DND-41 (cell line): ENCODE measurements at regions not wholly inside any gene's neighbourhood (a gene's known extent, or its start where the extent isn't known, plus 50 kb on each side); places are given as distances from the start of the nearest gene placed in this dataset.

Experiments
- ATAC-seq: fragments of 200-7000 bp; cut with Tn5 transposase; 3 replicates; pipeline ENCODE4 v1.9.1; 2021; ENCODE audit warnings: low read depth; ENCODE audit not compliant: insufficient read depth
- DNase-seq: peaks from one replicate; pipeline ENCODE4 v3.0.0-alpha.2; 2020
- H2AFZ ChIP-seq: 2 replicates; pipeline ENCODE4 v1.6.0; 2012; ENCODE audit warnings: low read depth, low read length
- H3K27ac ChIP-seq: 2 replicates; pipeline ENCODE4 v1.5.1; 2012; ENCODE audit warnings: low read length, inconsistent platforms
- H3K27me3 ChIP-seq: fragments of 200-600 bp; sonication (generic); 2 replicates; pipeline ENCODE4 v1.6.0; 2012; ENCODE audit warnings: low read length, mild to moderate bottlenecking, inconsistent platforms; ENCODE audit not compliant: insufficient read depth, poor library complexity
- H3K36me3 ChIP-seq: 2 replicates; pipeline ENCODE4 v1.5.1; 2012; ENCODE audit warnings: low read length, inconsistent platforms; ENCODE audit not compliant: insufficient read depth
- H3K4me1 ChIP-seq: 2 replicates; pipeline ENCODE4 v1.5.1; 2012; ENCODE audit warnings: mild to moderate bottlenecking, low read length; ENCODE audit not compliant: insufficient read depth
- H3K4me2 ChIP-seq: 2 replicates; pipeline ENCODE4 v1.6.0; 2012; ENCODE audit warnings: mild to moderate bottlenecking, moderate library complexity, low read length, inconsistent platforms; ENCODE audit not compliant: insufficient read depth
- H3K4me3 ChIP-seq, 2 experiments: fragments of 200-600 bp in 1 of 2; shearing (Covaris generic) in 1 of 2; 2 replicates each; pipeline ENCODE4 v1.5.1; 2012 to 2016; ENCODE audit warnings: inconsistent platforms in 2 of 2, low read length in 2 of 2, mild to moderate bottlenecking in 2 of 2, low read depth in 1 of 2, moderate library complexity in 1 of 2
- H3K79me2 ChIP-seq: 2 replicates; pipeline ENCODE4 v1.6.0; 2012; ENCODE audit warnings: low read length, inconsistent platforms; ENCODE audit not compliant: insufficient read depth
- H3K9ac ChIP-seq: 2 replicates; pipeline ENCODE4 v1.6.0; 2012; ENCODE audit warnings: low read depth, mild to moderate bottlenecking, inconsistent platforms, low read length, moderate library complexity
- H3K9me3 ChIP-seq: 2 replicates; pipeline ENCODE4 v1.5.1; 2012; ENCODE audit warnings: low read length, moderate library complexity, mild to moderate bottlenecking, inconsistent platforms; ENCODE audit not compliant: insufficient read depth, severe bottlenecking
- H4K20me1 ChIP-seq: 2 replicates; pipeline ENCODE4 v1.6.0; 2012; ENCODE audit warnings: low read length; ENCODE audit not compliant: insufficient read depth
- CTCF ChIP-seq: IDR thresholded peaks from 2 replicates; pipeline ENCODE4 v1.5.1; 2012; ENCODE audit warnings: borderline replicate concordance, low read length, moderate library complexity, mild to moderate bottlenecking; ENCODE audit not compliant: poor library complexity, severe bottlenecking; ENCODE audit errors: extremely low read depth
- EZH2 ChIP-seq: IDR thresholded peaks from 3 replicates; pipeline ENCODE4 v1.6.1; 2012; ENCODE audit warnings: borderline replicate concordance, low read depth, mild to moderate bottlenecking, moderate library complexity, low read length, inconsistent platforms; ENCODE audit not compliant: severe bottlenecking

- H3K27me3 ChIP-seq = peaks cover 5% of the 10 kb centered on the region
- H3K79me2 ChIP-seq = no peaks in the 10 kb centered on the region
- no peak overlapping the region for H3K9ac ChIP-seq
- no peak overlapping the region for H3K4me3 ChIP-seq
- TF ChIP-seq EZH2 (no peak), CTCF (no peak)
- no peaks in the 10 kb centered on the region for H3K4me1 ChIP-seq
- H4K20me1 ChIP-seq = no peaks in the 10 kb centered on the region
- ATAC-seq (no peak), DNase-seq (no peak)
- no peak overlapping the region for H3K4me2 ChIP-seq
- no peak overlapping the region for H2AFZ ChIP-seq
- no peaks in the 10 kb centered on the region for H3K36me3 ChIP-seq
- H3K27ac ChIP-seq = no peak overlapping the region
- H3K9me3 ChIP-seq = no peaks in the 10 kb centered on the region
These were observed 574.6 kb downstream of the AACS start for GRCh38 chr12:125639826-125640225.

GRCh38 chr12:125643055-125643454, 577.8 kb downstream of the AACS start:
- no peak overlapping the region for H3K27ac ChIP-seq
- peaks cover 3% of the 10 kb centered on the region for H3K27me3 ChIP-seq
- DNase-seq (no peak), ATAC-seq (no peak)
- no peaks in the 10 kb centered on the region for H3K4me1 ChIP-seq
- TF ChIP-seq EZH2 = no peak
- no peak for TF ChIP-seq CTCF
- H3K9ac ChIP-seq = no peak overlapping the region
- no peak overlapping the region for H3K4me2 ChIP-seq
- no peaks in the 10 kb centered on the region for H3K79me2 ChIP-seq
- no peaks in the 10 kb centered on the region for H3K36me3 ChIP-seq
- H2AFZ ChIP-seq = no peak overlapping the region
- no peaks in the 10 kb centered on the region for H3K9me3 ChIP-seq
- no peak overlapping the region for H3K4me3 ChIP-seq
- no peaks in the 10 kb centered on the region for H4K20me1 ChIP-seq

- no peak for ATAC-seq
- Histone ChIP-seq H3K4me2 (no peak overlapping the region), H3K36me3 (no peaks in the 10 kb centered on the region), H3K27me3 (peaks cover 9% of the 10 kb centered on the region), H3K9ac (no peak overlapping the region), H3K4me1 (no peaks in the 10 kb centered on the region), H4K20me1 (no peaks in the 10 kb centered on the region), H3K9me3 (no peaks in the 10 kb centered on the region), H2AFZ (no peak overlapping the region), H3K79me2 (no peaks in the 10 kb centered on the region), H3K27ac (no peak overlapping the region), H3K4me3 (no peak overlapping the region)
- TF ChIP-seq CTCF (no peak), EZH2 (no peak)
- no peak for DNase-seq
These were observed 580.5 kb downstream of the AACS start for GRCh38 chr12:125645724-125646123.

GRCh38 chr12:125650587-125650986, 585.4 kb downstream of the AACS start:
- no peak overlapping the region for H2AFZ ChIP-seq
- DNase-seq (no peak), ATAC-seq (no peak)
- H3K4me3 ChIP-seq = no peak overlapping the region
- H3K27ac ChIP-seq = no peak overlapping the region
- no peak overlapping the region for H3K4me2 ChIP-seq
- H3K36me3 ChIP-seq = no peaks in the 10 kb centered on the region
- TF ChIP-seq CTCF = no peak
- TF ChIP-seq EZH2 = no peak
- no peaks in the 10 kb centered on the region for H3K79me2 ChIP-seq
- no peaks in the 10 kb centered on the region for H4K20me1 ChIP-seq
- no peaks in the 10 kb centered on the region for H3K9me3 ChIP-seq
- H3K4me1 ChIP-seq = no peaks in the 10 kb centered on the region
- H3K9ac ChIP-seq = no peak overlapping the region
- peaks cover 9% of the 10 kb centered on the region for H3K27me3 ChIP-seq
